Jurkat, Clone E6-1 (cell line): ENCODE measurements at regions not wholly inside any gene's neighbourhood (a gene's known extent, or its start where the extent isn't known, plus 50 kb on each side); places are given as distances from the start of the nearest gene placed in this dataset.
"Not testable (repeated sequence)": the region's sequence is repeated elsewhere in the genome, so short reads cannot be mapped to it uniquely, and the experiment has no call there.

Experiments used
- DNase-seq: peaks from one replicate; pipeline ENCODE4 v3.0.0-alpha.2; 2011; ENCODE audit warnings: low read depth, low spot score
- H3K4me3 ChIP-seq: 2 replicates; pipeline ENCODE4 v1.5.1; 2011; ENCODE audit warnings: mild to moderate bottlenecking, low read length, control low read depth, moderate library complexity

DNA sequence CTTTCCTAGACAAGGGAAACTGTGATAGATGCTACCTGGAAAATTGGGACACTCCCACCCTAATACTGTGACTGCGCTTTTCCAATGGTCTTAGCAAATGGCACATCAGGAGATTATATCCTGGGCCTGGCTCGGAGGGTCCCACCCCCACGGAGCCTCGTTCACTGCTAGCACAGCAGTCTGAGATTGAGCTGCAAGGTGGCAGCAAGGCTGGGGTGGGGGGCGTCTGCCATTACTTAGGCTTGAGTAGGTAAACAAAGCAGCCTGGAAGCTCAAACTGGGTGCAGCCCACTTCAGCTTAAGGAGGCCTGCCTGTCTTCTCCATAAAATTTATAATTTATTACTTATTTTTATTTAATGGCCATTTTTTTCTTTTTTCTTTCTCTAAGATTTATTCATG is 802.1 kb upstream of the SLC39A10 start:
- no peak overlapping the region for H3K4me3 ChIP-seq
- no peak for DNase-seq

- no peak overlapping the region for H3K4me3 ChIP-seq
- no peak for DNase-seq
Measured at GRCh38 chr2:194842871-194843270, 814.2 kb upstream of the SLC39A10 start.

DNA sequence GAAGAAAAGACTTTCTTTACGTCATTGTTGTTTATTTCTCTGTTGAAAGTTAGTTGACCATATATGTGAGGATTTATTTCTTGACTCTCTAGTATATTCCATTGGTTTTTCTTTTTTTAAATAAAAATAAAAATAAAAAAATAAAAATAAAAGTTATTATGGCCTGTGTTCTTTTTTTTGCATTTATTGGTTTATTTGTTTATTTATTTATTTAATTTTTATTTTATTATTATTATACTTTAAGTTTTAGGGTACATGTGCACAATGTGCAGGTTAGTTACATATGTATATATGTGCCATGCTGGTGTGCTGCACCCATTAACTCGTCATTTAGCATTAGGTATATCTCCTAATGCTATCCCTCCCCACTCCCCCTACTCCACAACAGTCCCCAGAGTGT is 822.7 kb upstream of the SLC39A10 start:
- not testable (repeated sequence) for DNase-seq, H3K4me3 ChIP-seq

GRCh38 chr2:194826241-194826640 is 830.8 kb upstream of the SLC39A10 start:
- DNase-seq = no peak
- no peak overlapping the region for H3K4me3 ChIP-seq

- no peak for DNase-seq
- H3K4me3 ChIP-seq = no peak overlapping the region
Measured at GRCh38 chr2:194824450-194824849, 832.6 kb upstream of the SLC39A10 start.

GRCh38 chr2:194822657-194823056 is 834.4 kb upstream of the SLC39A10 start:
- H3K4me3 ChIP-seq = no peak overlapping the region
- no peak for DNase-seq

GRCh38 chr2:194822097-194822496 is 834.9 kb upstream of the SLC39A10 start:
- DNase-seq = no peak
- no peak overlapping the region for H3K4me3 ChIP-seq

DNA sequence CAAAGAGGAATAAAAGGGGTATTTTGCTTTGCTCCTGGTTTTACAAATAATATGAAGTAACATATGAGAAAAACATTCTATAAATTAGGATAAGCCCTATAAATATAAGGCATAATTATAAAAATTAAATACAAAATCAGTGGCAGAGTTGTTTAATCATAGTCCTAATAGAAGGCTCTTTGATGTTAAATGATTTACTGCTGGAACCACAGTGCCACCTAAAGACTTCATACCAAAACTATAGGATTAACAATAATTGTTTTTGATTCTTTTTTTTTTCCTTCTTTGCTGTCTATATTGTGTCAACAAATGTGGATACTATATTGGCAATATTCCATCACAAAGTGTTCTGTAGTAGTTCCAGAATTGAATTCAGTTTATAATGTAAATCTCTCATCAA is 837.7 kb upstream of the SLC39A10 start:
- DNase-seq = no peak

GRCh38 chr2:194815475-194815874 is 841.6 kb upstream of the SLC39A10 start:
- no peak overlapping the region for H3K4me3 ChIP-seq
- DNase-seq = no peak

More for the DNA sequence above, 837.7 kb upstream of the SLC39A10 start:
- H3K4me3 ChIP-seq = no peak overlapping the region

- H3K4me3 ChIP-seq = no peak overlapping the region
- DNase-seq = no peak
Measured at GRCh38 chr2:194802589-194802988, 854.4 kb upstream of the SLC39A10 start.

- H3K4me3 ChIP-seq, DNase-seq: not testable (repeated sequence)
Measured at GRCh38 chr2:194787071-194787470, 870.0 kb upstream of the SLC39A10 start.

DNA sequence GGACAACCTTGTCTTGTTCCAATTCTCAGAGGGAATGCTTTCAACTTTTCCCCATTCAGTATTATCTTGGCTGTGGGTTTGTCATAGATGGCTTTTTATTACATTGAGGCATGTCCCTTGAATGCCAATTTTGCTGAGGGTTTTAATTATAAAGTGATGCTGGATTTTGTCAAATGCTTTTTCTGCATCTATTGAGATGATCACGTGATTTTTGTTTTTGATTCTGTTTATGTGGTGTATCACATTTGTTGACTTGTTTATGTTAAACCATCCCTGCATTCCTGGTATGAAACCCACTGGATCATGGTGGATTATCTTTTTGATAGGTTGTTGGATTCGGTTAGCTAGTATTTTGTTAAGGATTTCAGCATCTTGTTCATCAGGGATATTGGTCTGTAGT is 885.6 kb upstream of the SLC39A10 start:
- not testable (repeated sequence) for H3K4me3 ChIP-seq, DNase-seq

DNA sequence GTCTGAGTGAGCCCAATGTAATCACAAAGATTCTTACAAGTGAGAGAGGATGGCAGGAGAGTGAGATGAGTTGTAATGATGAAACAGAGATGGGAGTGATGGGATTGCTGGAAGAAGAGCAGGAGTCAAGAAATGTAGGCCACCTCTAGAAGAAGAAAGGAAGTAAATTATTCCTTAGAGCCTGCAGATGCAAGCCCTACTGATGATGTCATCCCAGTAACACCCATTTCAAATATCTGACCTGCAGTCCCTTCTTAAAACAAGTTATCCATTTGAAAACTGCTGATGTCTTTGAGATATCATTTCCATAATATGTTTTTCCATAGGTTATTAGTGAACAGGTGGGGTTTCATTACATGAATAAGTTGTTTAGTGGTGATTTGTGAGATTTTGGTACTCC is 888.0 kb upstream of the SLC39A10 start:
- no peak for DNase-seq

DNA sequence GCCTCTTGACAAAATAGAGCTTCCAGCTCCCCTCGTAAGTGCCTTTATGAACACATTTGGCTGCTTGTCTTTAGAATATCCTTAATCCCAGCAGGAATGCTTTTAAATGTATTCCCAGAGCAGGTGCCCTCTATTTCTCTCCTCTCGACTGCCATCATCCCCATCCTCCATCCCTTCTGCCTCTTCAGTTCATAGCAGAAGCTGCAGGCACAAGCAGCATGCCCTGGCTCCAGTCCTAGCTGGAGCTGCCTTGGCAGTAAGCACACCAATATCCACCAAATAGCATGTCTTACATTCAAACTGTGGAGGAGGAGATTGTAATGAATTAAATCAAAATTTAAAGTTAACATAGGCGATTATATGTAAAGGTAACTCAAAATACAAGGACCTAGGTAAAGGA is 891.3 kb upstream of the SLC39A10 start:
- no peak for DNase-seq
- H3K4me3 ChIP-seq = no peak overlapping the region

More for the DNA sequence above, 888.0 kb upstream of the SLC39A10 start:
- H3K4me3 ChIP-seq = no peak overlapping the region

DNA sequence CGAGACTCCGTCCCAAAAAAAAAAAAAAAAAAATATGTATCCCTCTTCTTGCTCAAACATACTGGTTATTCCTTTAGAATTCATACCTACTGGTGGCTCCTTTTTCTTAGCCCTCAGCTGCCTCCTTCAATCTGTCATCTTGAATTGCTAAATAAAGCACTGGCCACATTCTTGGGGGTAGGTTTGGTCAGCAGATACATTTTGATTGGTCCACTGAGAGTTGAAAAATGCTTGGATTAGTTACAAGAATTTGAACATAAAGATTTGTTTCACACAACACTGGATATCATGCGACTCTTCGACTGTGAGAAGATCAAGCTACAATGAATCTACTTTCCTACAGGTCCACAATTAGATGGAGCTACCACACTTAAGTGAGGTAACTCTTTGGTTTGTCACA is 906.1 kb upstream of the SLC39A10 start:
- H3K4me3 ChIP-seq = no peak overlapping the region
- no peak for DNase-seq

DNA sequence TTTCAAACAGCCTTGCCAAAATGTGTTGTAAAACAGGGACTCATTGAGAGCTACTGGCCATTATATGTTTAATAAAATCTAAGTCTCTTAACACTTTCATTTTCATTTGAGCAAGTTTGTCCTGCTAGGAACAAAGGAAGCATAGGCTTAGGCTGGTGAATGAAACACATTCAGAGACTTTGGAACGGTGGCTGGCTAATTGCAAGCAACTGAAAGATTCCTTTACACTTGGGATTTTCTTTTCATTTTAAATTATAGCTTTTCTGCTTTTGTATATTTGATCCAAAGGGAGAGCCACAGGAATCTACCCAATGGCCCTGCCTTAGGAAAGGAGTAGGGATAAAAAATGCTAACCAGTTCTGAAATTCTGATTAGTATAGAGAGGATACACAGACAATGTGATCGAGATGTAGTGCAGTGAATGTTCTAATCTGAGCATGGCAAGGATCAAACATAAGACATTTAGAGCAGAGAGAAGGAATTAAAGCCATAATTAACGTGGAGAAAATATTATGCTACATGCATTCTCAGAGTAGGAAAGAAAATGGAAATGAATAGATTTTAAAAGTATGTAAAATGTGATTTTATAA is 911.4 kb upstream of the SLC39A10 start:
- no peak for DNase-seq
- H3K4me3 ChIP-seq = no peak overlapping the region

DNA sequence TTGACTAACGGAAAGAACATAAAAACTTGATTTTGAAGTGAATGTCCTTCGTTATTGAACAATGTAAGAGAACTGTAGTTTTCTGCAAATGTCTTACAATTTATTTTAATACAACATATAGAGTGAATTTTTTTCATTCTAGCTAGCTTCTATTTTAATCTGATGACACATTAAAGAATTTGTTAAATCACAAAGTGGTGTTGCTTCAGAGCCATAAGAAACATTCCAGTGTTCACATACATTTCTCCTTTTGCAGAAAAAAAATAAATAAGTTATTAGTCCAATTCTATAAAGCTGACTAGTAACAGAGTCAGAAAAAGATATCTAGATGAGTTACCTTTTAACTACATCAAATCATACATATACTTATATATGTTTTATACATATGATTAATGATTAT is 914.3 kb upstream of the SLC39A10 start:
- H3K4me3 ChIP-seq = no peak overlapping the region
- no peak for DNase-seq

DNA sequence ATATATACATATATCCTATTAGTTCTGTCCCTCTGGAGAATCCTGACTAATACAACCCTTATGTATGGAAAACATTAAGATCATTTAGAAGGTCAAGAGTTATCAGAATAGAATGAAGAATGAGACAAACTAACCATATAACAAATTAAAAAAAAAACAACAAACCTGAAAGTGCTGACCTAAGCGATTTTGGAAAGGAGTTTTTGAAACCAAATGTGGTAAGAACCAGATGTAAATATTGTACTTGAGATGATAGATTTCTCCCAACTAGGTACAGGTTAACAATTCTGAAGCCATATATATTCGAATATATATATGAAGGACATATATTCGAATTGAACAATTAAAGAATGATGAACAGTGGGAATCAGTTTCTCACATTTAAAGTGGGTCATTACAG is 917.8 kb upstream of the SLC39A10 start:
- H3K4me3 ChIP-seq = no peak overlapping the region
- no peak for DNase-seq

- DNase-seq = no peak
- no peak overlapping the region for H3K4me3 ChIP-seq
Measured at GRCh38 chr2:194735837-194736542, 921.0 kb upstream of the SLC39A10 start.

DNA sequence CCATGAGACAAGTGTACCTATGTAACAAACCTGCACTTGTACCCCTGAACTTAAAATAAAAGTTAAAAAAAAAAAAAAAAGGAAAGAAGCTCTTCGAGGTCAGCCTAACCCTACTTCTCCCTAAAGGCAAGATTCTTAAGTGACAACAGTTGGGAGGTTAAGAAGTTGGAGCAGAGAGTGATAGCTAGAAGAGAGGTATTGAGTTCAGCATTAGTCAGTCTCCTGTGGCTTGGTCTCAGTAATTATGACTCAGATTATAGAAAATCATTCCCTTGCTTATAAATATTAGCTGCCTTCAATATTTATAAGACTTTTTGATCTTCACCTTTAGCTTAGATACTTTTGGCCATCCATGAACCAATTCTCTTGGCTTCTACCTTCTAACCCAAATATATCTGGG is 926.8 kb upstream of the SLC39A10 start:
- no peak for DNase-seq
- no peak overlapping the region for H3K4me3 ChIP-seq

- H3K4me3 ChIP-seq = no peak overlapping the region
- DNase-seq = no peak
Measured at GRCh38 chr2:194725169-194725568, 931.9 kb upstream of the SLC39A10 start.
